GM18873 (cell line): ENCODE measurements at regions not wholly inside any gene's neighbourhood (a gene's known extent, or its start where the extent isn't known, plus 50 kb on each side); places are given as distances from the start of the nearest gene placed in this dataset.

Experiments
- ATAC-seq: cut with Tn5 transposase; IDR thresholded peaks from one replicate; pipeline ENCODE4 v1.9.1; 2021; ENCODE audit warnings: mild to moderate bottlenecking, moderate library complexity, moderate number of reproducible peaks; ENCODE audit not compliant: unreplicated experiment, low FRiP score

DNA sequence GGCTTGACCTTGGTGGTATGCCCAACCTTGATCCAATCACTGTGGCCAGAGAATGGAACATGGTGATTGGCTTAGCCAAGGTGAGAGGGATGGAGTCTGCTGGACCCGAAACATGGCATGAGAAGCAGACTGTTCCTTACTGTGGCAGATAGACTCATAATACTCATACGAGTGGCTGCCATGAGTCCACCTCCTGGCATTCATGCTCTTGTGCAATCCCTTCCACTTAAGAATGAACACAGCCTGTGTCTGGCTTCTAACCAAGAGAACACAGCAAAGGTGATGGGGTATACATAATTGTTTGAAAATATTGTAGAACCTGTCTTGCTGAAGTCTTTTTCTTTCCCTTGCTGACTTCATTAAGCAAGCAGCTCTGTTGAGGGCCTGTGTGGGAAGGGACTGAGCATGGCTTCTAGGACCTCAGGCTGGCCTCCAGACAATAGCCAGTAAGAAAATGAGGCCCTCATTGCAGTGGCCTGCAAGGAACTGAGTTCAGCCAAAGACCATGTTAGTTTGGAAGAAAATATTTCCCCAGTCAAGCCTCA is 85.9 kb downstream of the ZNF281 start:
- ATAC-seq: no peak

DNA sequence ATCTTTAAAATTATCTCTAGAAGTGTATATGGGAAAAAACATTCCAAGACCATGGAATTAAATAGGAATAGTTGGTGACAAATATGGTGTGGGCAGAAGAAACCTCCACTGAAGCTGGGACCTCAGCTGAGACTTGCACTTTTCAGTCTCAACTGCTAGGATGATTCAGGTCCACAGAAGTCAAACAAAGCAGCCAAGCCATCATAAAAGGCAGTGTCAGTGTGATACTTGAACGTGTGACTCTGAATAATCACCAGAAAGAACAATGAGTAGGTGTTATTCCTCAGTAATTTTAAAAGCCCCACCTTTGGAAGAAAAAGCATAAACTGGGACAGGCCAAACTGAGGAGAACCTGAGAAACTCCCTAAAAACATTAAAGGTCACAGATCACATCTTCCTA is 90.7 kb downstream of the ZNF281 start:
- no peak for ATAC-seq

DNA sequence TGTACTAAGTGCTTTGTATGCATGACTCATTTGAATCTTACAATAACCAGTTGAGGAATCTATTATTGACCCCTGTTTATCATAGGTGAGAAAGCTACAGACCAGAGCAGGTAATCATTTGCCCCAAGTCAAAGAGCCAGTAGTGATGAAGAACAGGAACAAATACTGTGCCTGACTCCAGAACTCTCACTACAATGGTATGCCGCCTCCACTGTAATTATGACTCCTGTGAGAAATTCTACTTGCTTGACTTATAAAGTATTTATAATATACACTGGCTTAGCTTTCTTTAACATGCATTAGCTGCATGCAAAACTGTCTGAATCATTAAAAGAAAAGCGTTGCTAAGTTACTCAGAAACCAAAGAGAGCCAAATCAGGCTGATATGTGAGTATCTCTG is 92.6 kb downstream of the ZNF281 start:
- no peak for ATAC-seq

DNA sequence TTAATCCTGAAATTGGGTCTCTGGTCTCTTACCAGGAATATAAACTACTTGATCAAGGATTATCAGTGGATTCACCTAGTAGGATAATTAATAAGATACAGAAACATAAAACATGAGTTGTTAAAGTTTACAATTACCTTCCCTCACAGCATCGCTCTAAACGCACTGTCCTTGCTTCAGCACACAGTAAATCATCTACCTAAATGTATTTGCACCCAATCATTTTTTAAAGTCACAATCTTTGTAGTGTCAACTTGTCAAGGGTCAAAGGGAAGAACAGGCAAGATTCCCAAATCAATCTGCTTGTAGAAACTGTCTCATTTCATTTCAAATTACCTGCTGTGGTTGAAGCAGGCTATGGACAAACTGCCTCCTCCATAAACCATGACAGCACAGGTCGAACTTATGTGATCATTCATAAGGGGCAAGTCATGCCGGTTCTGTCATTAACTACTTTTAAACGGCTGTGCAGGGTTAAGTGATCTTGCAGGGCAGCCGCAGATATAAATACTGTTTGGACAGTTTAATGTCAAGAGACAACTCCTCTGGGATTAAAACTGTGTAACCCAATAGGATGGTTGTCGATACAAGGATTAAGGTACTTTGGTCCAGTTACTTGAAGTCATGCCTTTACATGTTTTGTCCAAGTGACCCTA is 93.6 kb downstream of the ZNF281 start:
- ATAC-seq: no peak

GRCh38 chr1:200314085-200314750 is 95.6 kb downstream of the ZNF281 start:
- no peak for ATAC-seq

GRCh38 chr1:200311256-200311655 is 98.6 kb downstream of the ZNF281 start:
- ATAC-seq: no peak

- ATAC-seq: no peak
Observed at GRCh38 chr1:200310824-200311223, 99.0 kb downstream of the ZNF281 start.

DNA sequence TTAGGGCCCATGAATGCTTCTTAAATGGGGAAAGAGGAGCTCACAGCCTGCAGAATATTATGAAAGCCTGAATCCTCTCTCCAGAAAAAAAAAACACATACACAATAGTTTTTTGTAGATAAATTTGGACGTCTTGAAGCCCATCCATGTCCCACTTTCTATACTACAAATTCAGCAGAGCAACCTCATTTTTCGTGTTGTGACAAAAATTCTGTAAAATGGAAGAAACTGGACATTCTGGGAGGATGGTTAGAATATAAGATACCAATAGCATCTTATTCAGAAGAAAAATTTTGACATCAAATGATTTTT is 102.1 kb downstream of the ZNF281 start:
- no peak for ATAC-seq

DNA sequence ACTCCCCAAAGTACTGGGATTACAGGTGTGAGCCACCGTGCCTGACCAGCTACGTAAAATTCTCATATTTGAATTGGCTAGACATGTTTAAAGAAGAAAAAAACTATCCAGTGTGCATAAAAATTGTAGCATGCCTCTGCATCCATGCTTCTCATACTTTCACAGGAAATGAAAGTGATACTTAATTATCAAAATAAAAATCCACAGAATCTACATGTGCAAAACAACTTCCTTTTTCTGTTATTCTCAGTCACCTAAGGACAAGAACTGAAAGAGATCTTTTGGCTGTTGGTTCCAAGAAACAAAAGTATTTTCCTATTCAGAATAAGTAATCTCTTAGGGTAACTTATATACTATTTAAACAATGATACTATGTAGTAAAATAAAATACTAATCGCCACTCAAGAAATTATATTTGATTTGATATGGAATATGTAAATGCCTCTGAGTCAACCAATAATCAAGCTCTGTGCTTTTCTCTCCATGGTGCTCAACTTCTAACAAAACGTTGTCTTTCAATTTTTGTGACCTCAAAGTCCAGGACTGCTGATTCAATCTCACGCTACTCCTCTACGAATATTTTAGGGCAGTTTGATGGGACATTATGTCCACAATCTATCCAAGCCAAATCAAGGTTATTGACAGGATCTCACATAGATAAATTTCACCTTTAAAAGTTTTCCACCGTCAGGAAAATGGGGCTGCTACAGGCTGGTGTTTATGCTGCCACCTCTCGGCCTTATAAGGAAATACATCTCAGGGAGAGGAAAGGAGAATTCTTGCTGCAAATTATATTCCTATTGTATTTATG is 102.7 kb downstream of the ZNF281 start:
- peak; percentile 41 for ATAC-seq

DNA sequence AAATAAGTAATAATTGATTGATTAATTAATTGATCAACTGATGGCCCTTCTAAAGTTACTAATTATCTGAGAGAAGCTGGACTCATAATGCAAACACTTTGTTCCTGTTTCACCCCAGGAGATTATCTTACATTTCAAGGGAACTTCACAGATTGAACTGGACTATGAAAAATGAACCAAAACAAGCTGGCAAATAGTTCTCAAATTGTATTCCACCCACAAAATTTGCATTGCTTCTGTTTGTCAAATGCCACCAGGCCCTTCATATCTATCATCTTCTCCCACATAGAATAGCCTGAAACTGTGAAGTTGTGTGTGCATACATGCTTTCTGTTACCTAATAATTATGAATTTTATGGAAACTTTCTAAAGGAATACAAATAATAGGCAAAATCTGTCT is 104.0 kb downstream of the ZNF281 start:
- ATAC-seq: no peak

DNA sequence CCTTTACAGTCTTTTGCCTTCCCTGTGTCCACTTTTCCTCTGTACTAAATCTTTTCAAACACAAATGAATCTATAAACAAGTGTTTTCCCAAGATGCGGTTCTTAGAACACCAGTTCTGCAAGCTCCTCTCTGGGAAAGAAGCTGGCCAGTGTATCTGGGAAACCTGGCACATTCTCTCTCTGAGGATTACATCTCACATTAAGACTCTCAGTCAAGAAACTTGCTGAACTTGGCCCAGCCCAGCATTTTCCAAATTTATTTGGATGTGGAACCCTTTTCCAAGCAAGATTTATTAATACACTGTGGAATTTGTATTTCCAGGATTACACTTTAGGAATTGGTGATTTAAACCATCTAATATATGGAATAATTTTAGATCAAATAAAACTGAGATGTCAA is 105.7 kb downstream of the ZNF281 start:
- ATAC-seq: no peak

- ATAC-seq: peak; percentile 6
Observed at GRCh38 chr1:200302921-200303290, 106.9 kb downstream of the ZNF281 start.

DNA sequence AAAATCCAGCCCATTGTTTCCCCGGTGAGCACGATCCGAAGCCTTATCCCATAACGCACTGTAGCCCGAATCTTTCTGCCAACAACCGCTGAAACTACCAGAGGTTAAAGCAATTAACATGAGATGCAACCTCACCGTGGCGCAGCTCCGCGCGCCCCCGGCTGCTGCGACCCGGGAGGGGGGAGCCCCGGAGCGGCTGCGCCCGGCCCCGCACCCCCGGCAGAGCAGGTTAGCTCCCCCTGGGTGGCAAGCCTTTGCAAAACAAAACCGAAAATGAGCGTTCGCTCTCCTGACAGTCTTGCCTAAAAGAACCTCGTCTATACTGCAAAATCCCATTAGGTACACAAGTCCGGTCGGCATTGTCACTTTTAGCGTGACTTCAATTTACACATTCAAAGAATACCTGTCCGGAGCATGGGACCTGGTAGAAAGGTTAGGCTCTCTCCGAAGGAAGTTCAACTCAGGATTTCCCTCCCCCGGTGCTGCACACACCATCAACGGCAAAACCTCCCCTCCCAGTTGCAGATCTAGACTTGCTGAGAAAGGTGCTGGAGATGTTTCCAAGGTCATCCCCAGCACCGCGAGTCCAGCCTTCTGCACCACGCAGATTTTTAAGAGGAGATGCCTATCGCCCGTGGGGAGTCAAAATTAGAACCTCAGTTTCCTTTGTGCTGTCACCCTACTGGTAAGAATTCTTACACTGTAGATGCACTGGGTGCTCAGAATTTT is 107.5 kb downstream of the ZNF281 start:
- ATAC-seq: peak; percentile 47

DNA sequence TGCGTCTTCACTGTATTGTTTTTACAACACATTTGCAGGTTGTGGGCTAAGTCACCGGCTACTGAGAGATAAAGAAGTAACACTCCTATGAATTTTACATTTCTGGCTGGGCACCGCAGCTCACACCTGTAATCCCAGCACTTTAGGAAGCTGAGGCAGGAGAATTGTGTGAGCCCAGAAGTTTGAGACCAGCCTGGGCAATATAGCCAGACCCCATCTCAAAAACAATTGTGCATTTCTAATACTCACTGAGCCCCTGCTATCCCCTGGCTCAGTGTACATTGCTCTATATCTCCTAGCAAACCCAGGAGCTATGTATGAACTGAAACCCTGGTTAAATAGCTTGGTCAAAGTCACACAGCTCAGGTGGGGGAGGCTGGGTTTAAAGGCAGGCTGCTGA is 108.7 kb downstream of the ZNF281 start:
- no peak for ATAC-seq

GRCh38 chr1:200299571-200299970 is 110.3 kb downstream of the ZNF281 start:
- ATAC-seq: no peak

DNA sequence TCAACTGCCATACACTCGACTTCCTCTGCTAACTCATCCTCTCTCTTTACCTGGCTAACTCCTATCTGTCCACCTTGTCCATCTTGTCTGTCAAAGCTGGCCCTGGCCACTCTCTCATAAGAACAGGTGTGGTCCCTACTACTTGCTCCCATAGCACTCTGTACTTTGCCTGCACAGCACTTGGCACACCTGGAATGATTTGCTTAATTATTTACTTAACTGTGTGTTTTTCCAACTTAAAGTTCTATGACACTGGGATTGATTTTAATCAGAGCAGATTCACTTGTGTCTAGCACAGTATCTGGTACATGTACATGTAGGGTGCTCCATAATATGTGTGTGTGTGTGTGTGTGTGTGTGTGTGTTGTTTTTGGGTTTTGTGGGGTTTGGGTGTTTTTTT is 111.6 kb downstream of the ZNF281 start:
- ATAC-seq: no peak

DNA sequence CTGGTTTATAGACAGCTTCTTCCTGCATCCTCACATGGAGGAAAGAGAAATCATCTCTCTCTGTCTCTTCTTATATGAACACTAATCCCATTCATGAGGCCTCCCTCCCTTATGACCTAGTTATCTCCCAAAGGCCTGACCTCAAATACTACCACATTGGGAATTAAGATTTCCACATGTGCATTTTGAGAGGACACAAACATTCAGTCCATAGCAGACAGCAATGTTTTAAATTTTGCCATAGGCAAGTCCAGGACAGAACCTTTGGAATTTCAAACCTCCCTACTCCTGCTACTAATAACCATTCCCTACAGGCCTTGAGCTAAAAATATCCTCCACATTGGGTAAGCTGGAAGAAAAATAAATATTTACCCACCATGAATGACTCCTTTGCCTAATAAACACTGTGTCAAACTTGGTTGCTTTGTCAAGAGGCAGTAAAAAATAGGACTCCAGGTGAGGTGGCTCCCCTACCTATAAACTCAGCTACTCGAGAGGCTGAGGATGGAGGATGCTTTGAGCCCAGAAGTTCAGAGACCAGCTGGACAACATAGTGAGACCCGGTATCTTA is 113.7 kb downstream of the ZNF281 start:
- ATAC-seq: no peak

- no peak for ATAC-seq
Observed at GRCh38 chr1:200294241-200294640, 115.6 kb downstream of the ZNF281 start.

- no peak for ATAC-seq
Observed at GRCh38 chr1:200292699-200293098, 117.1 kb downstream of the ZNF281 start.

DNA sequence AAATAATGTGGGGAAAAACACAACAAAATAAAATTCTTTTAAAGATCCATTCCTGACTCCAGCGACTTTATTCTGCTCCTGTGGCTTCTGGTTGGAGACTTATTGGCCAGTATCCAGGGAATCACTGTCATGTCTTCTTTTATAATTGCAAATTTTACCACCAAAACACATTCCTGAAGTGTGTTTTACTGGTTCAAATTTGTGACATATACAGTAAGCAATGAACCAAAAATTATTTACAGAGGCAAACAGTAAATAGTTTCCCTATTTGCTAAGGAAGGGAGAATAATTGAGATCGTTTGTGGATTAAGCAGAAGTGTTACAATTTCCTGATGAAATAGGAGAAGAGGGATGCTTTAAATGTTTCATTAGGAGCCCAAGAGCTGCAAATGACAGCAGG is 118.7 kb downstream of the ZNF281 start:
- ATAC-seq: no peak
